OCI-LY1 (cell line): ENCODE measurements at regions not wholly inside any gene's neighbourhood (a gene's known extent, or its start where the extent isn't known, plus 50 kb on each side); places are given as distances from the start of the nearest gene placed in this dataset.
"Not testable (repeated sequence)": the region's sequence is repeated elsewhere in the genome, so short reads cannot be mapped to it uniquely, and the experiment has no call there.

Source experiments
- H2AFZ ChIP-seq: fragments of 200-600 bp; sonication (generic), shearing (Covaris generic); 2 replicates; pipeline ENCODE4 v1.6.0; 2014; ENCODE audit warnings: antibody characterized with exemption, mild to moderate bottlenecking, low read length
- H3F3A ChIP-seq: fragments of 200-600 bp; sonication (generic), shearing (Covaris generic); 2 replicates; pipeline ENCODE4 v1.6.0; 2014; ENCODE audit warnings: mild to moderate bottlenecking, antibody characterized with exemption, low read length, moderate library complexity; ENCODE audit not compliant: insufficient read depth
- H3K27ac ChIP-seq: fragments of 200-600 bp; sonication (generic); 2 replicates; pipeline ENCODE4 v1.5.1; 2014; ENCODE audit warnings: low read length, mixed run types, mild to moderate bottlenecking, low read depth; ENCODE audit not compliant: poor library complexity, severe bottlenecking
- H3K27me3 ChIP-seq: fragments of 200-600 bp; sonication (generic); 2 replicates; pipeline ENCODE4 v1.6.0; 2014; ENCODE audit warnings: antibody characterized with exemption, mild to moderate bottlenecking, low read length, moderate library complexity; ENCODE audit not compliant: insufficient read depth
- H3K36me3 ChIP-seq: fragments of 200-600 bp; sonication (generic); 2 replicates; pipeline ENCODE4 v1.6.1; 2014; ENCODE audit warnings: mild to moderate bottlenecking, antibody characterized with exemption, low read length, moderate library complexity, mixed read lengths; ENCODE audit not compliant: insufficient read depth
- H3K4me1 ChIP-seq: fragments of 200-600 bp; sonication (generic); 2 replicates; pipeline ENCODE4 v1.5.1; 2014; ENCODE audit warnings: mild to moderate bottlenecking, low read length, moderate library complexity; ENCODE audit not compliant: insufficient read depth, severe bottlenecking
- H3K4me2 ChIP-seq: fragments of 200-600 bp; sonication (generic), shearing (Covaris generic); 2 replicates; pipeline ENCODE4 v1.6.1; 2014; ENCODE audit warnings: low read length
- H3K4me3 ChIP-seq: fragments of 200-600 bp; sonication (generic); 2 replicates; pipeline ENCODE4 v1.5.1; 2014; ENCODE audit warnings: low read length, low read depth, mild to moderate bottlenecking, mixed read lengths; ENCODE audit not compliant: poor library complexity, severe bottlenecking
- H3K79me2 ChIP-seq: fragments of 200-600 bp; shearing (Covaris generic); 2 replicates; pipeline ENCODE4 v1.6.1; 2016; ENCODE audit warnings: mixed run types, low read length, mixed read lengths; ENCODE audit not compliant: insufficient read depth
- H3K9ac ChIP-seq: fragments of 200-600 bp; sonication (generic), shearing (Covaris generic); 2 replicates; pipeline ENCODE4 v1.6.1; 2014; ENCODE audit warnings: mild to moderate bottlenecking, low read length, mixed read lengths
- H3K9me2 ChIP-seq: fragments of 200-600 bp; sonication (generic), shearing (Covaris generic); 2 replicates; pipeline ENCODE4 v1.6.1; 2014; ENCODE audit warnings: low read depth, mild to moderate bottlenecking, low read length, mixed read lengths
- H3K9me3 ChIP-seq: fragments of 200-600 bp; shearing (Covaris generic); 2 replicates; pipeline ENCODE4 v1.6.1; 2014; ENCODE audit warnings: low read length, mixed read lengths
- H4K20me1 ChIP-seq: fragments of 200-600 bp; sonication (generic), shearing (Covaris generic); 2 replicates; pipeline ENCODE4 v1.6.0; 2016; ENCODE audit warnings: mild to moderate bottlenecking, low read length; ENCODE audit not compliant: insufficient read depth
- EZH2 ChIP-seq: fragments of 200-600 bp; sonication (generic), shearing (Covaris generic); IDR thresholded peaks from 2 replicates; pipeline ENCODE4 v1.8.0; 2017; ENCODE audit warnings: borderline replicate concordance, mixed run types, mild to moderate bottlenecking, antibody characterized with exemption, low read length, moderate library complexity, mixed read lengths
- TF ChIP-seq, protein P1 (sequence below): fragments of 200-600 bp; sonication (generic), shearing (Covaris generic); IDR thresholded peaks from 2 replicates; pipeline ENCODE4 v1.5.1; 2017; ENCODE audit warnings: mild to moderate bottlenecking, antibody characterized with exemption, low read length, moderate library complexity, mixed read lengths

DNA sequence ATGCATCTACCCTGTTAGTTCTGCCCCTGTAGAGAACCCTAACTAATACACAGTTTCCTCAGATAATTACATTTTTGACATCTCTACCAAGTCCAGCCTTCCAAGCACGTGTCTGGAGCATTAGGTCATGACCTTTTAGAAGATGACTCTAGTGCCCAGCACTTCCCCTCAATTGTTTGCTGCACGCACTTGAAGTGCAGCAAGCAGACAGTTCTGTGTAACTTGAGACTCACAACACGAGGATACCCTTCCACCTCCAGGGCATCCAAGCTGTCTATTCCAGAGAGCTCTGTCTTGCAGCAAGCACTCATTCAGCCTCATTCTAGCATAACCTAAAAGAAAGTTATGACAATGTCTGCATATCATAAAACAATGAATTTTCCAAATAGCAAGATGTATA lies 1410.5 kb upstream of the CDH18 start:
- no peak for TF ChIP-seq EZH2
- TF ChIP-seq, protein P1, sequence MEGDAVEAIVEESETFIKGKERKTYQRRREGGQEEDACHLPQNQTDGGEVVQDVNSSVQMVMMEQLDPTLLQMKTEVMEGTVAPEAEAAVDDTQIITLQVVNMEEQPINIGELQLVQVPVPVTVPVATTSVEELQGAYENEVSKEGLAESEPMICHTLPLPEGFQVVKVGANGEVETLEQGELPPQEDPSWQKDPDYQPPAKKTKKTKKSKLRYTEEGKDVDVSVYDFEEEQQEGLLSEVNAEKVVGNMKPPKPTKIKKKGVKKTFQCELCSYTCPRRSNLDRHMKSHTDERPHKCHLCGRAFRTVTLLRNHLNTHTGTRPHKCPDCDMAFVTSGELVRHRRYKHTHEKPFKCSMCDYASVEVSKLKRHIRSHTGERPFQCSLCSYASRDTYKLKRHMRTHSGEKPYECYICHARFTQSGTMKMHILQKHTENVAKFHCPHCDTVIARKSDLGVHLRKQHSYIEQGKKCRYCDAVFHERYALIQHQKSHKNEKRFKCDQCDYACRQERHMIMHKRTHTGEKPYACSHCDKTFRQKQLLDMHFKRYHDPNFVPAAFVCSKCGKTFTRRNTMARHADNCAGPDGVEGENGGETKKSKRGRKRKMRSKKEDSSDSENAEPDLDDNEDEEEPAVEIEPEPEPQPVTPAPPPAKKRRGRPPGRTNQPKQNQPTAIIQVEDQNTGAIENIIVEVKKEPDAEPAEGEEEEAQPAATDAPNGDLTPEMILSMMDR = no peak
- H3K9me2 ChIP-seq = no peaks in the 10 kb centered on the region
- no peaks in the 10 kb centered on the region for H3K9me3 ChIP-seq
- no peak overlapping the region for H3K4me2 ChIP-seq
- H3K4me1 ChIP-seq = no peaks in the 10 kb centered on the region
- no peak overlapping the region for H2AFZ ChIP-seq
- no peaks in the 10 kb centered on the region for H3K27me3 ChIP-seq
- no peaks in the 10 kb centered on the region for H4K20me1 ChIP-seq
- H3K79me2 ChIP-seq = no peaks in the 10 kb centered on the region
- H3K27ac ChIP-seq = no peak overlapping the region
- H3K36me3 ChIP-seq = no peaks in the 10 kb centered on the region
- no peak overlapping the region for H3K9ac ChIP-seq
- no peak overlapping the region for H3K4me3 ChIP-seq
- H3F3A ChIP-seq = no peaks in the 10 kb centered on the region

DNA sequence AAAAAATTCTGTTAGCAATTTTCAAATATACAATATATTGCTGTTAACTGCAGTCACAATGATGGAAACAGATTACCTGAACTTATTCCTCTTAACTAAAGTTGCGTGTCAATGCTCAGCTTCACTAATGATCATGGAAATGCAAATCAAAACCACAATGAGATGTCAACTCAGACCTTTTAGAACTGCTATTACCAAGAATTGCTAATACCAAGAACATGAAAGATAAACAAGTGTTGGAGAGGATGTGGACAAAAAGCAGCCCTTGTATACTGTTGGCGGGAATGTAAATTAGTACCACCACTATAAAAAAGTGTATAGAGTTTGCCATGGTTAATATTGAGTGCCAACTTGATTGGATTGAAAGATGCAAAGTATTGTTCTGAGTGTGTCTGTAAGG lies 1409.7 kb upstream of the CDH18 start:
- H3K4me1 ChIP-seq = no peaks in the 10 kb centered on the region
- no peak overlapping the region for H2AFZ ChIP-seq
- no peaks in the 10 kb centered on the region for H3K79me2 ChIP-seq
- no peak overlapping the region for H3K4me3 ChIP-seq
- no peak overlapping the region for H3K27ac ChIP-seq
- no peaks in the 10 kb centered on the region for H4K20me1 ChIP-seq
- H3K36me3 ChIP-seq = no peaks in the 10 kb centered on the region
- no peaks in the 10 kb centered on the region for H3F3A ChIP-seq
- H3K9me3 ChIP-seq = no peaks in the 10 kb centered on the region
- no peak overlapping the region for H3K9ac ChIP-seq
- no peaks in the 10 kb centered on the region for H3K27me3 ChIP-seq
- no peaks in the 10 kb centered on the region for H3K9me2 ChIP-seq
- TF ChIP-seq, protein P1 = no peak
- no peak for TF ChIP-seq EZH2
- no peak overlapping the region for H3K4me2 ChIP-seq

DNA sequence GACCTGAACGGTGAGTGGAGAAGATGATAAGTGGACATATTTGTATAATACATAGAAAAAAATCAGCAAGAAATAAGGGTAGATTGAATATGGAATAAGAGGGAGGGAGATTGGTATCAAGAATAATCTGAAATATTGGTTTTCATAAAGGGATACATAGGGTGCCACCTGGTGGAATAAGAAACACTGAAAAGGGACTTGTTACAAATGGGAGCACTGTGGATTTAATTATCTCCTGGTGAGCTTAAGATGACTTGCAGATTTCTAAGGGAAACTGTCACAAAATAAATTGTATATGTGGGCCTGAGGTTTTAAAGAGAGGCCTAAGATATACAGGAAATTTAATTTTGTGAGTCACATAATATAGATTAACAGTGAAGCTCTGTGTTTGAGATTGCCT lies 1403.5 kb upstream of the CDH18 start:
- no peak overlapping the region for H3K27ac ChIP-seq
- no peak overlapping the region for H2AFZ ChIP-seq
- H3K9me2 ChIP-seq = no peaks in the 10 kb centered on the region
- no peaks in the 10 kb centered on the region for H3K9me3 ChIP-seq
- no peak overlapping the region for H3K9ac ChIP-seq
- H3K79me2 ChIP-seq = no peaks in the 10 kb centered on the region
- H3K27me3 ChIP-seq = no peaks in the 10 kb centered on the region
- H3K4me1 ChIP-seq = no peaks in the 10 kb centered on the region
- H3K4me2 ChIP-seq = no peak overlapping the region
- H3K4me3 ChIP-seq = no peak overlapping the region
- no peaks in the 10 kb centered on the region for H3K36me3 ChIP-seq
- no peaks in the 10 kb centered on the region for H3F3A ChIP-seq
- no peaks in the 10 kb centered on the region for H4K20me1 ChIP-seq
- no peak for TF ChIP-seq EZH2
- TF ChIP-seq, protein P1 = peak; percentile 28; the same call in 1 of the 2 replicates

DNA sequence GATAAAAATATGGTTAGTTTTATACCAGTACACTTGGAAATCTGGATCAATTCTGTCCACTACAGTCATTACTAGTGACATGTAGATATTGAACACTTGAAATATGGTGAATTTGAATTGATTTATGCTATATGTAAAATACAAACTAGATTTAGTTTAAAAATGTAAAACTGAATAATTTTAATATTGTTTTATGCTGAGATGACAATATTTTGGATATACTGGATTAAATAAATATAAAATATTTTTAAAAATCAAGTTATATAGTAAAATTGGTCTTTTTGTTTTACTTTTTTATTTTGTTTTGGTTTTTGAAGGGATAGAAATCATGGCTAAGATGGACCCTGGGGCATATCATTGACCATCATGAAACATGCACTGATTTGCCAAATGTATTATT lies 1372.8 kb upstream of the CDH18 start:
- H3K9me2 ChIP-seq, H3K27me3 ChIP-seq, H3K4me2 ChIP-seq, H3F3A ChIP-seq, H3K9ac ChIP-seq, H3K36me3 ChIP-seq, H2AFZ ChIP-seq, H3K4me3 ChIP-seq, H3K9me3 ChIP-seq, H3K27ac ChIP-seq, H3K4me1 ChIP-seq, H3K79me2 ChIP-seq, H4K20me1 ChIP-seq: not testable (repeated sequence)

DNA sequence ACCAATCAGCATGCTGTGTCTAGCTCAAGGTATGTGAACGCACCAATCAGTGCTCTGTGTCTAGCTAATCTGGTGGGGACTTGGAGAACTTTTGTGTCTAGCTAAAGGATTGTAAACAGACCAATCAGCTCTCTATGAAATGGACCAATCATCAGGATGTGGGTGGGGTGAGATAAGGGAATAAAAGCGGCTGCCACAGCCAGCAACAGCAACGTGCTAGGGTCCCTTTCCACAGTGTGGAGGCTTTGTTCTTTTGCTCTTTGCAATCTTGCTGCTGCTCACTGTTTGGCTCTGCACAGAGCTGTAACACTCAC lies 1353.9 kb upstream of the CDH18 start:
- H3K9ac ChIP-seq, H3K4me3 ChIP-seq, H3K27me3 ChIP-seq, H4K20me1 ChIP-seq, H2AFZ ChIP-seq, H3K4me1 ChIP-seq, H3K27ac ChIP-seq, H3F3A ChIP-seq, H3K79me2 ChIP-seq, H3K4me2 ChIP-seq, H3K9me2 ChIP-seq, H3K9me3 ChIP-seq, H3K36me3 ChIP-seq: not testable (repeated sequence)
